ENCODE measurements at regions not wholly inside any gene's neighbourhood (a gene's known extent, or its start where the extent isn't known, plus 50 kb on each side); places are given as distances from the start of the nearest gene placed in this dataset.
"Not testable (repeated sequence)": the region's sequence is repeated elsewhere in the genome, so short reads cannot be mapped to it uniquely, and the experiment has no call there.

DNA sequence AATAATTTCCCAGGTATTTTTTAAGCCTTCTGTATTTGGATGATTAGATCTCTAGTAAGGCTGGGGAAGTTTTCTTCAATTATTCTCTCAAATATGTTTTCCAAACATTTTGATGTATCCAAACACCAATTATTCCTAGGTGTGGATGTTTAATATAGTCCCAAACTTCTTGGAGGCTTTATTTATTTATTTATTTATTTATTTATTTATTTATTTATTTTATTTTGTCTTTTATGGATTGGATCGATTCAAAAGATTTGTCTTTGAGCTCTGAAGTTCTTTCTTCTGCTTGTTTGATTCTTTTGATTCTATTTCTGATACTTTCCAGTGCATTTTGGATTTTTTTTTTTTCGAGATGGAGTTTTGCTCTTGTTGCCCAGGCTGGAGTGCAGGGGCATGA is 2267.9 kb upstream of the RAG2 start:
- no peak for DNase-seq

DNA sequence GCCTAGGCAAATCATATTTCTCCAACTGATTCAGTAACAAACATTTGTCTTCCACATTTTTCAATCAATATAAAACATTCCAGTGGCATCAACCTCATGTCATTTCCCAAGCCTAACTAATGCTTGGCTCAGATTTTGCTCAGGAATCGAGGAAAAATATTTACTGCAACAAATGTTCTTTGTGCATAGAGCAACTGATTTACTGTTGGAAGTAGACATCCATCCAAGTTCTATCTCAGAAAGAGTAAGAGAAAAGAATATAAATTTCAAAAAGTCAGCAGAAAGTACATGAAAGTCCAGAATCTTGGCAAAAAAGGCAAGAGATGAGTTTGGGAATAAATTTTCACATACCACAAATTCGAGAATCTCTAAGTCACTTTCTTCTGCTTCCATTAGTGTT is 2245.0 kb upstream of the RAG2 start:
- DNase-seq, result no peak

DNA sequence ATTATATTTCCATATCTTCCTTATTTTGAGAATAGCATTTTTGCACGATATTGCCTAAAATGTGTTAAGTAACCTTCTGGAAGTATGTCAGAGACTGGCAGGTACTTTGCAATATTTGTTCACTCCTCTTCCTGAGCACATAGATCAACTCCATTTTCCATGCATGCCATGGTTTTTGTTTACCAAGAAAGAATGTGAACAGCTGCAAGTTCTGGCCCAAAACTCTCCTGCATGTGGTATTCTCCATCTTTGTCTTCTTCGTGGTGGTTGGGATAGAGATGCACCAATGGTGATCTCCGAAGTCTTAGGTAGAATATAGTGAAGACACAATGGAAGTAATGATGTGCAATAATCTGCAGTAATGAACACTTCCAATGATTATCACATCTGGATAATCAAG is 2241.0 kb upstream of the RAG2 start:
- no peak for DNase-seq

DNA sequence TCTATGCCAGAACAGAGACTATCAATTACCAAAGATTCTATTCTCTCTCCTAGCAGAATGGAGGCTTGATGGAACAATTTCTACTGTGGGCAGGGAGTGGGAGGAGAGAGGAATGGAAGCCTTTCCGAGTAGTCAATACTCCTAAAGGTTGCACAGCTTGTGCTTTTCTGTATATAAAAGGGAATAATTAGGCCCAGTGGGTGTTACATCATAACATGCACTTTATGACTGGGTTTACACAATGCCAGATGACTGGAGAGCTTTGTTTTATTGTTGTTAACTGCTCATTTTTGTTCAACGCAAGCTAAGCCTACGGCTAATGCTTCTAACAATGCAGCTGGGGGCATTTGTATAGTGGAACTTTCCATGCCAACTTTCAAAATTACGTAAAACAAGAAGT is 2237.9 kb upstream of the RAG2 start:
- no peak for DNase-seq

DNA sequence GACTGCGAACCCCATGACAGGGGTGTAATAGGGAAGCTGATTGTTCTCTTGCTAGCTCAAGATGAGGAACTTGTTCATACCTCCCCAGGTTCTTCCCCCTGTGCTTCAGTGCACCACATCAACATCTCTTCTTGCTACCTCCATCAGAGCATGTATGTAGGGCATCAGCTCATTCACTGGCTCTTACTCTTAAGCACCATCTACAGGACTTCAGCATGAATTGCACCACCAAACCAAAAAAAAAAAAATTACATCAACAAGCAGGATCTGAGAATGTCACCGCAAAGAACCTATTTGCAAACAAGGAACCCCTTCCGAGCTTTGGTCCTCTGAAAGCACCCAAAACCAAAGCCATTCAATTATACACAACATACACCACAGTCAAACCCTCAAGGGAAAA is 2226.5 kb upstream of the RAG2 start:
- no peak for DNase-seq

DNA sequence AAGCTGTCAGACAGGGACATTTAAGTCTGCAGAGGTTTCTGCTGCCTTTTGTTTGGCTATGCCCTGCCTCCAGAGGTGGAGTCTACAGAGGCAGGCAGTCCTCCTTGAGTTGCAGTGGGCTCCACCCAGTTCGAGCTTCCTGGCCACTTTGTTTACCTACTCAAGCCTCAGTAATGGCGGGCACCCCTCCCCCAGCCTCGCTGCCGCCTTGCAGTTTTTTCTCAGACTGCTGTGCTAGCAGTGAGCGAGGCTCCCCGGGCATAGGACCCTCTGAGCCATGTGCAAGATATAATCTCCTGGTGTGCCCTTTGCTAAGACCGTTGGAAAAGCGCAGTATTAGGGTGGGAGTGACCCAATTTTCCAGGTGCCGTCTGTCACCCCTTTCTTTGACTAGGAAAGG is 2223.8 kb upstream of the RAG2 start:
- not testable (repeated sequence) for DNase-seq

DNA sequence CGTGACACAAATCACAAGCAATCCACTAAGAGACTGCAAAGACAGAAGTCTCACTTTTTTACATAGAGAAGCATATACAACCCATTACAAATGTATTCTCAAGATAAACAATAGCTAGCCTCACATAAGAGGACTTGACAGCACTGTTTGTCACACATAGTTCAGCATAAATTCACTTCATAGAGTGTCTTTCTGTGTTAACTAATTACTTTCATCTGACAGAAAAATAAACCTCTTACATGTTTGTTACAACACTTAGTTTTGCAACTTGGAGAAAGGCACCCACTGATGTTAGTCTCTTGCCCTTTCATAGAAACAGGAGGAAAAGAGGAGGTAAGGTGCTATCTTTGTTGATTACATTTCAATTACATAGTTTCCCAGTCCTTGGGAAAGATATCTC is 2221.9 kb upstream of the RAG2 start:
- DNase-seq, result no peak

DNA sequence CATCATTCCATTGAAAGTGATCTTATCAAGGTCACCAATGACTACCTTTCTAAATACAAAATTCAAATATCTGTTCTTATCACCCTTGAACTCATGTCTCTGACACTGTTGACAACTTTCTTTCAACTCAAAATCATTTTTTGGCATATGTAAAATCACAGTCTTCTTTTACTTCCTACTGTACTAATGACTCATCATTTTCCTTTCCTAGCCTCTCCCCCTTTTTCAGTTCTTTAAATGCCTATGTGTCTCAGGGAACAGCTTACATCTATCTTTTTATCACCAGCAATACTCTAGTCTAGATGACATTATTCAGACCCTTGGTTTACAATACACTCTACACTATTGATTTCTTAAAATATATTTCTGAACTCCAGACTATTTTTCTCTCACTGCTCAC is 2220.7 kb upstream of the RAG2 start:
- no peak for DNase-seq

DNA sequence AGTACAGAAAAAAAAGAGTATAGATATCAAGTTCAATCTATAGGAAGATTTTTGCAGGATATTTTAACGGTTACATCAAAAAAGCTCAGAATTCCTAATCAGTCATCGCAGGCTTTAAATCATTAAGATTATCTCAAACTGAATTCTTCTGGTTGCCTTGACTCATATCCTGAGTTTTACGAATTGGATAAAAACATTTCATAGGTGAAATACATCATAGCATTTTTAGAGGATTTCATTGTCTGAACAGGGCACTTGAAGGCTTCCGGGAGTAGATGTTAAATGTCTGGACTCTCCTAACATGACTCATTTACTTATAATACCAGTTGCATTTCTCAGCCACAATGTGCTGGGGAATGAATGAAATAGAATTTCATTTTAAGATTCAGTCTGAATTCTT is 2216.6 kb upstream of the RAG2 start:
- DNase-seq, result no peak

DNA sequence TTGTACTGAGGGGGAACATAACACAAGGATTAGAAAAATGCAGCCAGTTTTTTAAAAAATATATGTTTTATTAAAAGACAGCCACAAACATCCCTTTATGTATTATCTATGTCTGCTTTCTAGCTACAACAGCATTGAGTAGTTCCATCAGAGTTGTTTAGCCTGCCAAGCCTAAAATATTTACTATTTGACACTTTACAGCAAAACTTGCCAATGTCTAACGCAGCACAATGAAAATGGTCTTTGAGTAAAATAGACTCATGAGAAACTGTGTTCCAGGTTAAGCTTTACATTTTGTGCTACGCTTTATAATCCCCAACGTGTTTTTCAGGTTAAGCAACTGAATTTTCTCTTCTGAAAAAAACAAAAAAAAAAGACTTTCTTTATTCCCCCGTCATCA is 2211.5 kb upstream of the RAG2 start:
- DNase-seq, result no peak

DNA sequence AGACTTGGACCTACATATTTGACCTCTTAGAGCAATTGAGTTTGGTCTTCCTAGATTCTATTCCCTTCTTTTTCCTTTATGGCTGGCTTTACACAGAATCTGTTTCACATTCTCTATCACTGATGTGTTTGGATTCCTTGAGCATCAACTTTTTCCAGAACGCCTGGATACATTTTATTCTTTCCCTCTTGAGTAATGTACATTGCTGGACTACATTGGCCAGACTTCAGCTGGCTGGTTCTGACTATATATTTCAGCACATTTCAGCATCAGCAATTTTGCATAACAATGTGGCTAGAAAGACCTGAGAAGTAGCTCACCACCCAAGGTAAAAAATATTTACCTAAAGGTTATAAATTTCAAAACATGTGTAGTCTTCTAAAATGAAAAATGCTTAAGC is 2198.2 kb upstream of the RAG2 start:
- no peak for DNase-seq

DNA sequence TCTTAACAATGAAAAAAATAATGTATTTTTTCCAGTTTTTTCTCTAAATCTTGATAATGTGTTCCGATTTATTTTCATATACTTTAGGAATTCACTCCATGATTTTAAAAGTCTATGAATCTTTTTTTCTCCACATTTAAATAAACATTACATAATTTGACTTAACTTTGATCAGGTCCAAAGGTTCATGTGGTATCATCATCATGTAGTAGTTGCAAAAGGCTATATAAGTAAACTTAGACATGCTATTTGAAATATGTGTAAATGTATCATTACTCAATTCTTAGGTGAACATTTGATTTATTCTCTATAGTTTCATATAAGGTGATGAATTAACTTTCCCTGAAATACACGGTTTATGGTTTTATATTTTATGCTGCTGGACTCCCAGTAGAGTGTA is 2197.0 kb upstream of the RAG2 start:
- DNase-seq, result no peak

DNA sequence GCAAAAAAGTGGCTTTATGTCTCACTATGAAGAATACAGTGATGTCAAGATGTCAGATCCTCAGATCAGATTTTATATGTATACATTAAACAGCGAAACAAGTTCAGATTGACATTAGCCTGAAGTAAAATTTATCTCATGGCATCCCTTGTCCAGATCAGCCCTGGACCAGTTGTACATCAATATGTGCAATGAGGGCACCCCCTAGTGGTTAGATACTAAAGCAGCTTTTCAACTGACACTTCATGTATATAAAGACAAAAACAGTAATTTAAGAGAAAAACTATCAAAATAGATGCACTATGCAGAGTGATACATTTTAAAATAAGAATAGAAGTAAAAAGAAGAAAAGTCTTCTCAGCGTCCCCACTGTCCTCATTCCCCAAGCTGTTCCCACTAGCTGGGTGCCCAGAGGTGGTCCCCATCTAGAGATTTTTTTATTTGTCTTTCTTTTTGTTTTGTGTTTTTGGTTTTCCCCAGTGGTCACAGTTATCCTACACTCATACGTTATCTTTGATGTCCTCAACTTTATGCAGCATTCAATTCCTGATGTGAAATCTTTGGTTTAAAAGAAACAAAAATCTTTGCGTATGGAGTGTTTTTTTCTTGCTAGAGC is 2193.4 kb upstream of the RAG2 start:
- peak; percentile 57 for DNase-seq

DNA sequence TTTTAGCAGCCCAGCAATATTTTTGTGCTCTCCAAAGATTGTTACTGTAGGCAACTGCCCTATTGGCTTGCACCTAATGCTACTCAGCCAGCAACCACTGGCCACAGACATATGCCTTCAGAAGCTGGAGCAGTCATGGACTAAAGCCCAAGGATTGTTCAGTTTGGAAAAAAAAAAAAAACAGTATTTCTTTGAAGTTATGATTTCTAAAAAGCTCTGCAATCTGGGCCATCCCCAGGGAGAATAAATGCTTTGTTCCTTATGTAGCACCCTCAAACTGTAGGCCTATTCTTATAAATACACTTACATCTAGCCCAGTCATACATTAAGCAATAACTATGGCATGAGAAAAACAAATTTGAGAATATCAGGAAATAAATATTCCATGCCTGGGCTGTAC is 2190.5 kb upstream of the RAG2 start:
- DNase-seq, result no peak

DNA sequence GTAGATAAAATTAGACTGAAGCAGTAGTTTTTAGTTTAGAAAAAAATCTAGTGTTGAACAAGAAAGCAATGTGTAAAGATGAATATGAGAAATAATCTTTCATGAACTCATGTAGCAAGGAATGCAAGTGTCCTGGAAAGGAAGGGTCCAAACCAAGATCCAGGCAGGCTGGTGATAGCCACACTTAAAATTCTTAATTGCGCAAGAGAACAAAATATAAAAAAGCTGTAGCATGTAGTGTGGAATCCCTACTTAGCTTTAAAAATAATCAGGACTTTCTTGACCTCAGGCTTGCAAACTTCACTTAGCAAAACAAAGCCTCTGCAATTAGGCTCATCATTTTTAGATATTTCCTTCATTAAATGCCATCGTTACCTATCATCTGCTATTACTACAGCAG is 2186.1 kb upstream of the RAG2 start:
- DNase-seq, result no peak

DNA sequence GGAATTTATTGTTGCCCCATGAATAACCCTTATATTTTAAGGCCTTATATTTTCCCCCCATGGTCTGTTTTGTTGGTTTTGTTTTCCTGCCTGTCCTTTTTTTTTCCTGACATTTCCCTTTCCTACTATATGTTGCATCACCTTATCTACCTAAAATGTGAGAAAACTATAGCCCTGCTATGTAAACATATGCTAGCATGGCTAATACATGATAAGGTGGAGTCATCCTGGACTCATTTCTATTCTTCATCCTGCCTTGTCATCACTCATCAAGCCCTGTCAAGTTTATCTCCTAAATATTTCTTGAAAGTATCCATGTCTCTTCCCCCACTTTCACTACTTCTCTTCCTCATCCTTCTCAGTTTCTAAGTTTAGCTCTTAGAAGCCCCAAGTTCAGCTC is 2168.8 kb upstream of the RAG2 start:
- no peak for DNase-seq

DNA sequence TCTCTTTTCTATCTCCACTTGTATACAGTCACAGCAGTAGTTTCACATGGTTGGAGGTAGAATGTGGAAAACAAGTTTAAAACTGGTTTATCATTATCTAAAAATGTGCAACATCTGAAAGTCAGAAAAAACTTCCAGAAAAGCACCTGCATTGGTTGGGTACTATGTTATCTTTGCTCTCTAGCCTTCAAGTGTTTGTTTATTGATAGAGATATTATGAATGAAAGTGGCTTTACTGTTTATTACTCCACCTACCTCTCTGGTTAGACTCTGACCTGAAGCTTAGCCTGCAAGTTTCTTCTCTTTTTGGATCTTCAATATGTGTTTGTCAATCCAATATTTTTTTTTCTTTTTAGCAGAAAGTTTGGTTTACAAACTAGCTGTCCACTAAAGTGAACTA is 2161.4 kb upstream of the RAG2 start:
- DNase-seq, result no peak

DNA sequence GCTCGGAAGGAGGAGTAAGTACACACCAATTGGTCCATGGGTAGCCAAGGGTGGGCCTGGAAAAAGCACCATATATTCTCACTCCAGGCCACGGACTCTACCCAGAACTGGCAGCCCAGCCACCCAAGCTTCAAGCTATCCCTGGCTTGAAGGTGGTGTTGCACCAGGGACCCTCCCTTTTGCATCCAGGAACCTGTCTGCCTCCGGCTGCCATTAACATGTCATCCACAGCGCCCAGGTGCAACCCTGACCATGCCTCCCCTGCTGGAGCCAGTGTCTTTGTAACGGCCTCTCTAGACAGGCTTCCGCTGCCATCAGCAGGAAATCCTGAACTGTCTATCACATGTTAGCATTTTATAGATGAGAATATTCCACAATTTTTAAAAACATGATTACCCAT is 2158.5 kb upstream of the RAG2 start:
- DNase-seq, result no peak

DNA sequence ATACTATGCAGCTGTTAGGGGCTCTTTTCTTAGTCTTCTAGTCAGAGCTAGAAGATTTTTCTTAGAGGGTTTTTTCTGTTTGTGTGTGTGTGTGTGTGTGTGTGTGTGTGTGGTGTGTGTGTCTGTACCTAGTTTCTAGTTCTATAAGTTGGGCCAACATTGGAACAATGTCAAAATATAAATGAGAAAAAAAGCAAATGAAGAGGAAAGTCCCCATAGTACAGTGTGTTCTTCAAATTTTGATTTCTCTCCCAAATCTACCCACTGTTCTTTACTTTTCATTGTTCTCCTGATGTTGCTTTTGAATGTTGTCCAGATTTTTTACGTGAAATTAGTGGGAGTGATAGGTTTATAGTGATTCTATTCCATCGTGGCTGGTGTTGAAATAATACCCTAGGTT is 2153.4 kb upstream of the RAG2 start:
- no peak for DNase-seq

DNA sequence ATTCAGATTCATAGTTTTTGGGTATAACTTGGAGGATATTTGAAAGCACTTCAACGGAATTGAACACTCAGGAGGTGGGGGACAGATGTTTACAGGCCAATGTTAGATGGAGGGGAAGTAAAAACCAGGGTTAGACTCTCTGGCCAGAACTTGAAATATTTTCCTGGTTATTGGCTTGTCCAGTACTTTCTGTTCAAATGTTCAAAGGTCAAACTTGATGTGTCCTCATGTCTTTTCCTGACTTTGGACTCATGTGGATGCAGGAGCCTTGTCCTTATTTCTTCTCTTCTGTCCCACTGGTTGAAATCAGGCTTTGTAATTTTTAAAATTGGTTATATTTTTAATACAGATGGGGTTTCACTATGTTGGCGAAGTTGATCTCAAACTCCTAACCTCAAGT is 2148.5 kb upstream of the RAG2 start:
- not testable (repeated sequence) for DNase-seq

DNA sequence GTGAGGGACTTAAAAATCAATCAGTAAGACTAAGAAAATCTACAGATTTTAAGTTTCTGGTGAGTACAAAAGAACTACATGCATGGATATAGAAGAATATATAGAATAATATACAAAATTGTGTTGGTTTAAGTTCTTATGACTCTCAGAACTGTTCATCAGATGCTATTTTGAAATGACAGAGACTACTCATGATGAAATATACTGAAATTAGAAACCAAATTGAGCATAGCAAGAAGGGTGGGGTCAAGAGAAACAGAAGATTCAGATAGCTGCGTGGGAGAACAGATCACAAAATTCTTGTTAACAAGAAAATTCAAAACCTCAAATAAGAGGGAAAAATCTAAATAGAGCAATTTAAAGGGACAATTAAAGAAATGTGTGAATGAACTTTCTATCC is 2125.3 kb upstream of the RAG2 start:
- DNase-seq, result no peak

DNA sequence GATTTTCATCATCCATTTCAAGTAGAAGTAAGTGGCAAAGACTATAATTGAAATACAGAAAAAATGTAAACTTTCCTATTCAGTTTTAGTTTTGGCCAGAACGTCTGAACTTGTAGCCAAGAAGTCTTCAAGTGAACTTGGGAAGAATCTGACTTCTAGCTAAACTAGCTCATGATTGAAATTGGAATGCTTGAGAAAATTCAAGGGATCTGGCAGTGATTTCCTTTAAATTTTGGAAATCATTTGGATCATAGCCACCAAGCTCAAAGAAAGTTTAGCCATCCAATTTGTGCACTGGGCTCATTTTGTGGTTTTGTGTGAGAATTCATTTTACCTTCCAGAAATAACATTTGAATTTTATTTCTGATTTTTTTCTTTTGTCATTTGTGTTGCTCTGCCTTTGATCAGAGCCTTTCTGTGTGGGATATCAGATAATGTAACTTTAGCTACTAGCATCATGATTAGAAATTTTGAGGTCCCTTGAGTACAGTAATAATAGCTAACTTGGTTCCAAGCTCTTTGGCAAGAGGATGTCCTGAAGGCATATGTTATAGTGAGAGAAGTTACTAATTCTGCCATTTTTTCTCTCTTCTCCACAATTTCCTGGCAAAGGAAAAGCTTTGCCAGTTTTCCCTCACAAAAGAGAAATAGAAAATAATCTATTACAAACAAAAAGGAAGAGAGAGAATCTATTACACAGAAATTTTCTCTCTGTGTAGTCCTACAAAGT is 2123.7 kb upstream of the RAG2 start:
- no peak for DNase-seq

DNA sequence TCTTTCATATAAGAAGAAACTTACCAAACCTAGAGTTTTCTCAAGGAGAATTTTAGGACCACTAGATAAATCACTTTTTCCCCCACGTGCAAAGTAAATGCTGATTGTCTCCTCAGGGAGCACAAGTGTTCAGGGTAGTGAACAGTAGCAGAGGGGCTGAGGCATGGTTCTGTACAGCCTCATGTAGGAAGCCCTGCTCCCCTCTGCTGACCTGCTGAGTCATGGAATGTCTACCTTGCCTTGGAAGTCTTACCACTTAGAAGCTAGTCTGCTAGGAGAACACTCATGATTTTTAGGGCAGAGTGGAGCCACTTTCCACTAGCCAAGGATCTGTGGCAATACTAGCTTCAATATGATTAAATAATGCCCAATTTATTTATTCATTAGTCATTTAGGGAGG is 2120.6 kb upstream of the RAG2 start:
- DNase-seq, result no peak

DNA sequence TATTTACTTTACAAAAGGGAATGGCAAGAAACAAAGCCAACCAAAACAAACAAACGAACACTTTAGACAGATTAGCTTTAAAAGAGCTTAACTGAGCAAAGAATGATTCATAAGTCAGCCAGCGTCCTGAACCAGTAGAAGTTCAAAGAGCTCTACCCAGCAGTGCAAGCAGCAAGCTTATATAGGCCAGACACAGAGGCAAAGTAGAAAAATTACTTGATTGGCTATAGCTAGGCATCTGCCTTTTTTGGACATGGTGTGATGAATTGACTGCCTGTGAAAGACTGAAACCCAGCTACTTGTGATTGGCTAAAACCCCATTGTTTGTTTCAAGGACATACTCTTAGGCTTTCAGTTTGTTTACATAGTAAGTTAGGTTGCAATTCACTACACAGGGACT is 2120.0 kb upstream of the RAG2 start:
- DNase-seq, result no peak

DNA sequence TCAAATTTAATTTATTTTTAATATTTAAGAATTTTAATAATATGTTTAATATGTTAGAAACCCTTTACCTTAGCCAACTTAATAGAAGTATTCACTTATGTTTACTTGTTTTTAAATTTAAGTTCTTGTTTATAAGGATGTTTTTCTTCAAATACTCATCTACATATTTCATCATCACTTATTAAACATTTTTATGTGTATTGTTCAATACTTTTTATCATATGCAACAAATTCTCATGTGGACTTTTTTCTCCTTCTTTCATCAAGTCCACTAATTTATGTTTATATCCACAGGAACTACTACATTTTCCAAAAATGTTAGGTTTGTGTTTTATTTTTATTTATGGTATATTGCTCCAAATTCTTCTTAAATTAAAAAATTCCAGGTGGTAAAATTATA is 2113.1 kb upstream of the RAG2 start:
- no peak for DNase-seq
